ENCODE measurements at regions not wholly inside any gene's neighbourhood (a gene's known extent, or its start where the extent isn't known, plus 50 kb on each side); places are given as distances from the start of the nearest gene placed in this dataset.

GRCh38 chr11:42913731-42914130 is 398.1 kb upstream of the API5 start:
- TF ChIP-seq CTCF (conservative IDR thresholded peaks at IDR 0.05 in 1 of 2, IDR thresholded peaks at IDR 0.05 in 1 of 2; ENCODE audit: low read depth in 1 of 2, low read length in 2 of 2) = no peak
- TF ChIP-seq EZH2 (IDR thresholded peaks at IDR 0.05; ENCODE audit: low read length, missing control alignments) = no peak
